Right renal pelvis (tissue), 4 donors: ENCODE measurements at regions not wholly inside any gene's neighbourhood (a gene's known extent, or its start where the extent isn't known, plus 50 kb on each side); places are given as distances from the start of the nearest gene placed in this dataset.
"Not testable (repeated sequence)": the region's sequence is repeated elsewhere in the genome, so short reads cannot be mapped to it uniquely, and the experiment has no call there.

Experiments used
- DNase-seq, 4 donors: peaks; one replicate each; pipeline ENCODE4 v3.0.0-alpha.2; 2013; ENCODE audit warnings: low read depth in 4 of 4, low spot score in 3 of 4, missing footprints in 1 of 4

- DNase-seq, result no peak
Measured at GRCh38 chr1:72986591-72987290, 704.4 kb upstream of the NEGR1 start.

- DNase-seq, result not testable (repeated sequence)
Measured at GRCh38 chr1:72985024-72985423, 702.7 kb upstream of the NEGR1 start.

GRCh38 chr1:72983011-72983410 is 700.7 kb upstream of the NEGR1 start:
- DNase-seq, result not testable (repeated sequence)

- DNase-seq, result no peak
Measured at GRCh38 chr1:72969461-72969860, 687.1 kb upstream of the NEGR1 start.

GRCh38 chr1:72954943-72955342 is 672.6 kb upstream of the NEGR1 start:
- no peak for DNase-seq

GRCh38 chr1:72950900-72951299 is 668.6 kb upstream of the NEGR1 start:
- DNase-seq, result not testable (repeated sequence)

- no peak for DNase-seq
Measured at GRCh38 chr1:72946903-72947499, 664.7 kb upstream of the NEGR1 start.

- DNase-seq, result no peak
Measured at GRCh38 chr1:72942008-72942407, 659.7 kb upstream of the NEGR1 start.

- no peak for DNase-seq
Measured at GRCh38 chr1:72938408-72938807, 656.1 kb upstream of the NEGR1 start.

- no peak for DNase-seq
Measured at GRCh38 chr1:72937905-72938304, 655.6 kb upstream of the NEGR1 start.

GRCh38 chr1:72936942-72937341 is 654.6 kb upstream of the NEGR1 start:
- DNase-seq, result no peak

- no peak for DNase-seq
Measured at GRCh38 chr1:72936151-72936740, 653.9 kb upstream of the NEGR1 start.

GRCh38 chr1:72932025-72932424 is 649.7 kb upstream of the NEGR1 start:
- DNase-seq, result no peak

- DNase-seq, result no peak
Measured at GRCh38 chr1:72930528-72930927, 648.2 kb upstream of the NEGR1 start.

GRCh38 chr1:72918940-72919339 is 636.6 kb upstream of the NEGR1 start:
- no peak for DNase-seq

- DNase-seq, result no peak
Measured at GRCh38 chr1:72917920-72918319, 635.6 kb upstream of the NEGR1 start.

- peak in 1 of 4 donors; percentile 6 for DNase-seq
Measured at GRCh38 chr1:72915581-72915980, 633.2 kb upstream of the NEGR1 start.

- no peak for DNase-seq
Measured at GRCh38 chr1:72911656-72912055, 629.3 kb upstream of the NEGR1 start.

- DNase-seq, result no peak
Measured at GRCh38 chr1:72896256-72896655, 613.9 kb upstream of the NEGR1 start.

- DNase-seq, result no peak
Measured at GRCh38 chr1:72892461-72892860, 610.1 kb upstream of the NEGR1 start.

GRCh38 chr1:72891976-72892375 is 609.6 kb upstream of the NEGR1 start:
- no peak for DNase-seq

GRCh38 chr1:72885841-72886240 is 603.5 kb upstream of the NEGR1 start:
- no peak for DNase-seq
